HG02970 (cell line): ENCODE measurements at regions not wholly inside any gene's neighbourhood (a gene's known extent, or its start where the extent isn't known, plus 50 kb on each side); places are given as distances from the start of the nearest gene placed in this dataset.
"Not testable (repeated sequence)": the region's sequence is repeated elsewhere in the genome, so short reads cannot be mapped to it uniquely, and the experiment has no call there.

ENCODE experiments used
- ATAC-seq: cut with Tn5 transposase; IDR thresholded peaks from one replicate; pipeline ENCODE4 v1.9.1; 2021; ENCODE audit warnings: mild to moderate bottlenecking, moderate library complexity, moderate number of reproducible peaks; ENCODE audit not compliant: unreplicated experiment, low FRiP score

- no peak for ATAC-seq
These were observed 218.2 kb upstream of the ADAMTSL1 start for GRCh38 chr9:18255747-18256146.

- ATAC-seq = no peak
These were observed 217.4 kb upstream of the ADAMTSL1 start for GRCh38 chr9:18256568-18256967.

GRCh38 chr9:18260521-18260920, 213.4 kb upstream of the ADAMTSL1 start:
- no peak for ATAC-seq

GRCh38 chr9:18261181-18261580, 212.8 kb upstream of the ADAMTSL1 start:
- no peak for ATAC-seq

GRCh38 chr9:18263377-18263776, 210.6 kb upstream of the ADAMTSL1 start:
- no peak for ATAC-seq

- no peak for ATAC-seq
These were observed 205.6 kb upstream of the ADAMTSL1 start for GRCh38 chr9:18268381-18268780.

- ATAC-seq = no peak
These were observed 204.4 kb upstream of the ADAMTSL1 start for GRCh38 chr9:18269561-18269960.

GRCh38 chr9:18274693-18275092, 199.3 kb upstream of the ADAMTSL1 start:
- no peak for ATAC-seq

GRCh38 chr9:18275313-18275990, 198.5 kb upstream of the ADAMTSL1 start:
- no peak for ATAC-seq

GRCh38 chr9:18281291-18281690, 192.7 kb upstream of the ADAMTSL1 start:
- no peak for ATAC-seq

GRCh38 chr9:18294229-18294628, 179.7 kb upstream of the ADAMTSL1 start:
- ATAC-seq = no peak

GRCh38 chr9:18296702-18297055, 177.3 kb upstream of the ADAMTSL1 start:
- ATAC-seq = no peak

- no peak for ATAC-seq
These were observed 176.7 kb upstream of the ADAMTSL1 start for GRCh38 chr9:18297056-18297841.

- no peak for ATAC-seq
These were observed 174.5 kb upstream of the ADAMTSL1 start for GRCh38 chr9:18299449-18299848.

- ATAC-seq = not testable (repeated sequence)
These were observed 168.7 kb upstream of the ADAMTSL1 start for GRCh38 chr9:18305167-18305806.

- no peak for ATAC-seq
These were observed 159.6 kb upstream of the ADAMTSL1 start for GRCh38 chr9:18314316-18314715.

- no peak for ATAC-seq
These were observed 156.1 kb upstream of the ADAMTSL1 start for GRCh38 chr9:18317896-18318295.

GRCh38 chr9:18319918-18320445, 154.0 kb upstream of the ADAMTSL1 start:
- ATAC-seq = no peak

- no peak for ATAC-seq
These were observed 148.8 kb upstream of the ADAMTSL1 start for GRCh38 chr9:18324928-18325745.

GRCh38 chr9:18325746-18326011, 148.3 kb upstream of the ADAMTSL1 start:
- not testable (repeated sequence) for ATAC-seq

- ATAC-seq = no peak
These were observed 146.8 kb upstream of the ADAMTSL1 start for GRCh38 chr9:18327121-18327520.
